Body of pancreas (tissue), 4 donors: ENCODE measurements at regions not wholly inside any gene's neighbourhood (a gene's known extent, or its start where the extent isn't known, plus 50 kb on each side); places are given as distances from the start of the nearest gene placed in this dataset.

Experiments
- CTCF ChIP-seq, 7 experiments: fragments of 450-650 bp in 4 of 7; fragments of 200-600 bp in 3 of 7; sonication (generic) in 3 of 7; IDR thresholded peaks; one replicate each; pipeline ENCODE4 v1.5.1; 2016 to 2019; ENCODE audit warnings: antibody characterized with exemption in 7 of 7
- POLR2A ChIP-seq, 3 donors: fragments of 450-650 bp; IDR thresholded peaks; one replicate each; pipeline ENCODE4 v1.6.1; 2016; ENCODE audit warnings: antibody characterized with exemption in 3 of 3, mild to moderate bottlenecking in 2 of 3

DNA sequence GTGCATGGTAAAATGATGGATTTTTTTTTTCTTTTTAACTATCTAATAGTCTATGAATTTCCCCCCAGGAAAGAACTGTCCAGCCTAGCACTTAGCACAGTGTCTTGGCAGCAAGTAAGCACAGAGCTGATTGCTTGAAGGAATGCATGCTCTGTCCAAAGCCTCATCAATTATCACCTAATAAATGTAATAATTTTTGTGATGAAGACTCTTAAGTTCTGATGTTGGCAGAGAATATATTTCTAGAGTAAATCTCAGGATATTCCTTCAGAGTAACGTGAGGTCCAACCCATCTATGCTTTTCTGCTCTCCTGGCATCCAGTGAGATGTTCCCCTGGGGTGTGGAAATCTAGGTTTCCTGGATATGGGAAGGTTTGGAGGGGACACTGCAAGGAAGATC, 152.4 kb downstream of the TMX1 start:
- no peak for TF ChIP-seq CTCF (IDR thresholded peaks at IDR 0.05)
- TF ChIP-seq POLR2A (IDR thresholded peaks at IDR 0.05) = no peak
